Retinal pigment epithelial cell (primary cell): ENCODE measurements at regions not wholly inside any gene's neighbourhood (a gene's known extent, or its start where the extent isn't known, plus 50 kb on each side); places are given as distances from the start of the nearest gene placed in this dataset.

Experiments
- DNase-seq: peaks from one replicate; pipeline ENCODE4 v3.0.0-alpha.2; 2010; ENCODE audit warnings: low read depth
- H3K4me3 ChIP-seq: 2 replicates; pipeline ENCODE4 v1.5.1; 2011; ENCODE audit warnings: mild to moderate bottlenecking, low read length, control low read depth, moderate library complexity
- TF ChIP-seq, protein P1 (sequence below): conservative IDR thresholded peaks from 2 replicates; pipeline ENCODE4 v1.5.1; 2011; ENCODE audit warnings: low read depth, low read length, control low read depth, inconsistent platforms

- no peak for DNase-seq
- TF ChIP-seq, protein P1, sequence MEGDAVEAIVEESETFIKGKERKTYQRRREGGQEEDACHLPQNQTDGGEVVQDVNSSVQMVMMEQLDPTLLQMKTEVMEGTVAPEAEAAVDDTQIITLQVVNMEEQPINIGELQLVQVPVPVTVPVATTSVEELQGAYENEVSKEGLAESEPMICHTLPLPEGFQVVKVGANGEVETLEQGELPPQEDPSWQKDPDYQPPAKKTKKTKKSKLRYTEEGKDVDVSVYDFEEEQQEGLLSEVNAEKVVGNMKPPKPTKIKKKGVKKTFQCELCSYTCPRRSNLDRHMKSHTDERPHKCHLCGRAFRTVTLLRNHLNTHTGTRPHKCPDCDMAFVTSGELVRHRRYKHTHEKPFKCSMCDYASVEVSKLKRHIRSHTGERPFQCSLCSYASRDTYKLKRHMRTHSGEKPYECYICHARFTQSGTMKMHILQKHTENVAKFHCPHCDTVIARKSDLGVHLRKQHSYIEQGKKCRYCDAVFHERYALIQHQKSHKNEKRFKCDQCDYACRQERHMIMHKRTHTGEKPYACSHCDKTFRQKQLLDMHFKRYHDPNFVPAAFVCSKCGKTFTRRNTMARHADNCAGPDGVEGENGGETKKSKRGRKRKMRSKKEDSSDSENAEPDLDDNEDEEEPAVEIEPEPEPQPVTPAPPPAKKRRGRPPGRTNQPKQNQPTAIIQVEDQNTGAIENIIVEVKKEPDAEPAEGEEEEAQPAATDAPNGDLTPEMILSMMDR: no peak
- H3K4me3 ChIP-seq: no peak overlapping the region
These were observed 65.4 kb downstream of the UBIAD1 start for GRCh38 chr1:11338284-11338924.

DNA sequence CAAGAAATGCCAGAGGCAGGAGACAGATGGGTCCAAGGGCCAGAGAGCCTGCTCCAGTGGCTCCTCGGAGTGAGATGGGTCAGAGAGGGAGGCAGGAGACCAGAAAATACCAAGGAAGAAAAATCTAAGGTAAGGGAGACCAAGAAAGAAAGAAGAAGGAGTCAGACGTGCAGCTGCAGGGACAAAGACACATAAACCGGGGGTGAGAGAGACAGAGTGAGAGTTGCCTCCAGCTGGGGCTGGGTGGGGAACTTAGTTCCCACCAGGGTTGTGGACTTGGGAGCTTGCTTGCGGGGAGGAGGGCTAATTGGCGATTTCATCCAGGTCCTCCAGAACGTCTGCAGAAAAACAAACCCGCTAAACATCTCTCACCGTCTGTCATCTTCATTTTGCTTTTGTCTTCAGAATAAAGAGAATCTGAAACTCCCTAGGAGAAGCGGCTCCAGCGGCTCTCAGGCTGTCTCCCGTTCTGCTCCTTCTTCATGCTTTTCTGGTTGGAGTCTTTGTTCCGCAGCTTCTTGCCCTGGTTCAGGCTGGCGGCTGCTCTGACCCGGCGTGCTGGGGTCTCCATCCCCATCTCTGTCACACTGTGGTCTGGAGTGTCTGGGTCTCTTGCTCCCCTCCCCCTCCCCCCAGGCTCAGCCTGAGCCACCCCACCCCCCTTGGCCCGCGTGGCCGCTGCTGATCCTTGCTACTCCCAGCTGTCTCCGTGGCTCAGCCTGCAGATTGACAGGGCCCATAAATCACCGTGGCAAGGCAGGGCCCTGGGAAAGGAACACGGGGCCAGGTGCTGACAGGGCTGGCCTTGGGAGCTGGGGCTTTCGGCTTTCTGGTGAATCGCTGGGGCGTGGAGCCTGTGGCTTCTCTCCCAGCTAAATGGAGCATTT, 66.6 kb downstream of the UBIAD1 start:
- no peak for DNase-seq
- TF ChIP-seq, protein P1: no peak
- no peak overlapping the region for H3K4me3 ChIP-seq

DNA sequence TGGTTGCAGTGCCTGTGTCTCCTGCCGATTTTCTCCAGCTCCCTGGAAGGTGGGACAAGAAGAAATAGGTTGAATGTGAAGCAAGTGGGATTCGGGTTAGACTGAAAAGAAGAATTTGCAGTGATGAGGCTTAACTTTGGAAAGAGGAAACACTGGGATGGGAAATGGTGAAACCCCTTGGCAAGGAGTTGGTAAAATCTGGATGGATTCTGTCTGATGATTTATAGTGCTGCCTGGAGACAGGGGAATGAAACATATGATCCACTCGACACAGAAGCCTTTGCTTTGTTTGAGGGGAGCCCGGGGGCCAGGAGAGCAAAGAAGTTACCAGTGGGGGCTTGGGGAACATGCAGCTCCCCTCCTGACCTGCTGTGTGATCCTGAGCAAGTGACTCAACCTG, 67.2 kb downstream of the UBIAD1 start:
- DNase-seq: no peak
- TF ChIP-seq, protein P1: no peak
- H3K4me3 ChIP-seq: no peak overlapping the region

DNA sequence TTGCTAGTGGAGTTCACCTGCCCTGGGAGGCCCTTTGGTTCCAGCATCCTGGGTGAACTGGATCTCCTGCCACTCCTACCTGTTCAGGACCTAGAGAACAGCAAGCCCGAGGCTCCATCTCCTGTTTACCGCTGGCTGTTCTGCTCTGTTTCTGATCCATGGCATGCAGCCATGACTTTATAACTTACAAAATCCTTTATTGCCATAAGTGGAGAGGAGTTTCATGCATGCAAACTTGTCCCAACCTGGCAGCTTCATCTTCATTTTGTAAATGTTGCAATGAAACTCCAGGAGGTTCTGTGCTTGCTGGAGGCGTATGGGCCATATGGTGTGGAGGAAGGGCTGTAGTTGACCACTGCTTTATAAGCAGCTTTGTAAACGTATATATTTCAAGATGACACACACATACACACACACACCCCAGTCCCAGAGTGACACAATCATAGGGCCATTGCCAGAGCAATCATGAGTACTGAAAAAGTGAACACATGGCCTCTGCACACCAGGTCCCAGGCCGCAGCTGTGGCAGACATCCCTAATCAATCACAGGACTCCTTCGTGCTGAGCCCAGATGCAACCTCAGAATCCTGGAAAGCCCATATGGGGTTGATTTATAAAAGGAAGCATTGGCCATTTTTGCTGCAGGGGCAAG, 69.0 kb downstream of the UBIAD1 start:
- TF ChIP-seq, protein P1: no peak
- no peak for DNase-seq
- no peak overlapping the region for H3K4me3 ChIP-seq

- no peak for DNase-seq
- TF ChIP-seq, protein P1: no peak
- no peak overlapping the region for H3K4me3 ChIP-seq
These were observed 69.6 kb downstream of the UBIAD1 start for GRCh38 chr1:11342621-11343032.

DNA sequence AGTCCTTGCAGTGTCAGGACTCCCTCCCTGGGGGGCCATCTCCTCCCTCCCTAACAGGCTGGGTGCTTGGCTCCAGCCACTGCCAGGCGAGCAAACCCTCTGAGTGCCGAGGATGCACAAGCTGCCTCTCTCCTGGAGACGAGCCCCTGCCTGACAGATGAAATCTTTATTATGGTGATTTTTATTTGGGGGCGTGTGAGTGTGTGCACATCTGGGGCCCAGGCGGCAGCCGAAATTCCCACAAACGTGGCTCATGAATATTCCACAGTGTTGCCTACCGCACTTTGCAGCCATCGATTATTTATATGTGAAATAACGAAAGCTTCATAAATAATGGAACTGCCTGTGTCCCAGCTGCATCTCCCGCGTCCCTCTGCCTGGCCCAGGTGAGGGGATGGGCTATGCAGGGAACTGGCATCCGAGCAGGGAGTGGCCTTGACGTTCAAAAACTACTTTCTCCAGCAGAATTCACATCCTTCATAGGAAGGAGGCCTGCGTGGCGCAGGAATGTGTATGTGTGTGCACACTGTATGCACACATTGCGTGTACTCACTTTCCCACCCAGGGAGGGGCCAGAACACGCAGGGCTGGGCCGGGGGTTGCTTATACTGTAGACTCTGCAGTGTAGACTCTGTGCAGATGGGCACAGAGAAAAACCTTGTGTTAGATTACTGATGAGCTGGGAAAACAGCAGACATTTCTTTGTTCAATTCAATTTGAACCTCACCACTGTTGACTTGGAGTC, 73.1 kb downstream of the UBIAD1 start:
- DNase-seq: no peak
- TF ChIP-seq, protein P1: no peak
- no peak overlapping the region for H3K4me3 ChIP-seq
